H9 (cell line): ENCODE measurements at regions not wholly inside any gene's neighbourhood (a gene's known extent, or its start where the extent isn't known, plus 50 kb on each side); places are given as distances from the start of the nearest gene placed in this dataset.

Source experiments
- DNase-seq: peaks from one replicate; pipeline ENCODE4 v3.0.0-alpha.2; 2017
- H2AFZ ChIP-seq: one replicate; pipeline ENCODE4 v1.6.1; 2013; ENCODE audit warnings: mild to moderate bottlenecking, low read length, control low read depth, moderate library complexity
- H2AK5ac ChIP-seq: 2 replicates; pipeline ENCODE4 v1.6.1; 2013; ENCODE audit warnings: low read length, control low read depth, mixed read lengths; ENCODE audit not compliant: insufficient read length
- H2BK120ac ChIP-seq: one replicate; pipeline ENCODE4 v1.6.1; 2013; ENCODE audit warnings: low read depth, mild to moderate bottlenecking, low read length, control low read depth, inconsistent platforms; ENCODE audit not compliant: poor library complexity, severe bottlenecking
- H2BK12ac ChIP-seq: 2 replicates; pipeline ENCODE4 v1.6.1; 2013; ENCODE audit warnings: low read length, control low read depth, mixed read lengths, low read depth; ENCODE audit not compliant: insufficient read length
- H2BK15ac ChIP-seq: 2 replicates; pipeline ENCODE4 v1.6.1; 2013; ENCODE audit warnings: low read depth, low read length, control low read depth
- H2BK20ac ChIP-seq: one replicate; pipeline ENCODE4 v1.6.1; 2013; ENCODE audit warnings: low read depth, mild to moderate bottlenecking, low read length, control low read depth, inconsistent platforms; ENCODE audit not compliant: poor library complexity, severe bottlenecking
- H2BK5ac ChIP-seq: 2 replicates; pipeline ENCODE4 v1.6.1; 2013; ENCODE audit warnings: low read length, control low read depth, mixed read lengths; ENCODE audit not compliant: insufficient read length
- H3K14ac ChIP-seq: 2 replicates; pipeline ENCODE4 v1.6.1; 2013; ENCODE audit warnings: low read length, control low read depth; ENCODE audit not compliant: insufficient read depth
- H3K18ac ChIP-seq: 2 replicates; pipeline ENCODE4 v1.6.1; 2013; ENCODE audit warnings: low read depth, mild to moderate bottlenecking, mixed read lengths, low read length, control low read depth; ENCODE audit not compliant: insufficient read length
- H3K23ac ChIP-seq: 2 replicates; pipeline ENCODE4 v1.6.1; 2013; ENCODE audit warnings: low read length, control low read depth, mixed read lengths, low read depth; ENCODE audit not compliant: insufficient read length
- H3K23me2 ChIP-seq: 2 replicates; pipeline ENCODE4 v1.6.1; 2013; ENCODE audit warnings: low read depth, mild to moderate bottlenecking, mixed read lengths, low read length, control low read depth; ENCODE audit not compliant: insufficient read length, poor library complexity, severe bottlenecking
- H3K27ac ChIP-seq: 2 replicates; pipeline ENCODE4 v1.5.1; 2013; ENCODE audit warnings: low read length, control low read depth, mixed read lengths, low read depth; ENCODE audit not compliant: insufficient read length
- H3K27me3 ChIP-seq: 2 replicates; pipeline ENCODE4 v1.6.1; 2013; ENCODE audit warnings: low read length, control low read depth, inconsistent platforms; ENCODE audit not compliant: insufficient read depth
- H3K4ac ChIP-seq: 2 replicates; pipeline ENCODE4 v1.6.1; 2013; ENCODE audit warnings: low read depth, mild to moderate bottlenecking, control low read depth, inconsistent platforms, low read length, moderate library complexity
- H3K4me1 ChIP-seq: 2 replicates; pipeline ENCODE4 v1.6.1; 2013; ENCODE audit warnings: low read length, control low read depth, inconsistent platforms; ENCODE audit not compliant: insufficient read depth
- H3K4me2 ChIP-seq: 2 replicates; pipeline ENCODE4 v1.6.1; 2013; ENCODE audit warnings: low read length, control low read depth, mixed read lengths; ENCODE audit not compliant: insufficient read length, insufficient read depth
- H3K56ac ChIP-seq: 2 replicates; pipeline ENCODE4 v1.6.1; 2013; ENCODE audit warnings: low read depth, mild to moderate bottlenecking, mixed read lengths, low read length, control low read depth; ENCODE audit not compliant: insufficient read length
- H3K79me1 ChIP-seq: 2 replicates; pipeline ENCODE4 v1.6.1; 2013; ENCODE audit warnings: low read depth, mild to moderate bottlenecking, moderate library complexity, low read length, control low read depth, inconsistent platforms; ENCODE audit not compliant: insufficient read depth, poor library complexity, severe bottlenecking
- H3K79me2 ChIP-seq: 2 replicates; pipeline ENCODE4 v1.6.1; 2013; ENCODE audit warnings: low read length, control low read depth, inconsistent platforms; ENCODE audit not compliant: insufficient read depth
- H3K9ac ChIP-seq: 2 replicates; pipeline ENCODE4 v1.6.1; 2013; ENCODE audit warnings: low read length, control low read depth, mixed read lengths; ENCODE audit not compliant: insufficient read length; ENCODE audit errors: extremely low read depth
- H3K9me3 ChIP-seq: one replicate; pipeline ENCODE4 v1.6.1; 2013; ENCODE audit warnings: low read depth, low read length, inconsistent platforms; ENCODE audit not compliant: control insufficient read depth
- H3T11ph ChIP-seq: one replicate; pipeline ENCODE4 v1.6.1; 2013; ENCODE audit warnings: mild to moderate bottlenecking, low read length, control low read depth, inconsistent platforms
- H4K20me1 ChIP-seq: one replicate; pipeline ENCODE4 v1.6.1; 2013; ENCODE audit not compliant: control insufficient read depth, insufficient read length, insufficient read depth
- H4K5ac ChIP-seq: 2 replicates; pipeline ENCODE4 v1.6.1; 2013; ENCODE audit warnings: low read depth, mild to moderate bottlenecking, mixed read lengths, low read length, control low read depth; ENCODE audit not compliant: insufficient read length
- H4K8ac ChIP-seq: replicated peaks from 2 replicates; pipeline ENCODE4 v1.6.1; 2013; ENCODE audit warnings: low read length, control low read depth, mixed read lengths, low read depth; ENCODE audit not compliant: insufficient read length
- H4K91ac ChIP-seq: 2 replicates; pipeline ENCODE4 v1.6.1; 2013; ENCODE audit warnings: low read depth, mild to moderate bottlenecking, moderate library complexity, mixed read lengths, low read length, control low read depth; ENCODE audit not compliant: insufficient read length
- H3K27ac Mint-ChIP-seq, 3 experiments: 2 replicates in 2 of 3; 3 replicates in 1 of 3; pipeline ENCODE4 v1.8.0; 2020 to 2021; ENCODE audit warnings: mixed read lengths in 3 of 3, mild to moderate bottlenecking in 1 of 3, moderate library complexity in 1 of 3
- H3K27me3 Mint-ChIP-seq: 2 replicates; pipeline ENCODE4 v1.8.0; 2021; ENCODE audit warnings: low read depth, mild to moderate bottlenecking, moderate library complexity, mixed read lengths
- H3K36me3 Mint-ChIP-seq, 3 experiments: 2 replicates in 2 of 3; 3 replicates in 1 of 3; pipeline ENCODE4 v1.8.0; 2020 to 2021; ENCODE audit warnings: low read depth in 3 of 3, mixed read lengths in 3 of 3; ENCODE audit not compliant: insufficient read depth in 1 of 3
- H3K4me1 Mint-ChIP-seq, 2 experiments: 2 replicates each; pipeline ENCODE4 v1.8.0; 2020; ENCODE audit warnings: mixed read lengths in 2 of 2
- H3K4me3 Mint-ChIP-seq, 2 experiments: 2 replicates in 1 of 2; 3 replicates in 1 of 2; pipeline ENCODE4 v1.8.0; 2020 to 2021; ENCODE audit warnings: mild to moderate bottlenecking in 2 of 2, mixed read lengths in 2 of 2, moderate library complexity in 1 of 2
- H3K9me3 Mint-ChIP-seq, 2 experiments: 2 replicates in 1 of 2; 3 replicates in 1 of 2; pipeline ENCODE4 v1.8.0; 2020; ENCODE audit warnings: mild to moderate bottlenecking in 2 of 2, mixed read lengths in 2 of 2, moderate library complexity in 1 of 2
- CTCF ChIP-seq: fragments of 200-600 bp; sonication (generic); conservative IDR thresholded peaks from 3 replicates; pipeline ENCODE4 v1.8.0; 2021; ENCODE audit warnings: antibody characterized with exemption, mild to moderate bottlenecking
- WGBS: extraction: QIAGEN DNeasy Blood & Tissue Kit; methylation state at CpG from one replicate; pipeline ENCODE4 v1.1.7; 2013; ENCODE audit warnings: missing lambda C conversion rate, low lambda C conversion rate, mixed read lengths; ENCODE audit not compliant: insufficient read length; ENCODE audit errors: extremely low coverage; 5-methylcytosine and 5-hydroxymethylcytosine counted together

- Histone ChIP-seq H3K27me3 (no peaks in the 10 kb centered on the region), H3K27ac (no peak overlapping the region), H3K4ac (no peak overlapping the region), H3K79me2 (no peaks in the 10 kb centered on the region), H2BK120ac (no peak overlapping the region), H2BK20ac (no peak overlapping the region), H2BK5ac (no peak overlapping the region), H4K8ac (no peak overlapping the region), H3K9ac (no peak overlapping the region), H3K9me3 (no peaks in the 10 kb centered on the region), H3K23me2 (no peaks in the 10 kb centered on the region), H3K18ac (no peak overlapping the region), H3K14ac (no peak overlapping the region), H4K91ac (no peak overlapping the region), H2AFZ (no peak overlapping the region), H2BK12ac (no peak overlapping the region), H2AK5ac (no peak overlapping the region), H3T11ph (no peak overlapping the region), H4K5ac (no peak overlapping the region), H4K20me1 (no peaks in the 10 kb centered on the region), H3K4me2 (no peak overlapping the region), H3K4me1 (no peaks in the 10 kb centered on the region), H3K79me1 (no peaks in the 10 kb centered on the region), H2BK15ac (no peak overlapping the region), H3K56ac (no peak overlapping the region), H3K23ac (no peak overlapping the region)
- Mint-ChIP-seq H3K4me1 (peaks cover 0 to 6% of the 10 kb centered on the region in 2 experiments; a peak in 1 of 4 replicates), H3K4me3 (no peak overlapping the region), H3K36me3 (peaks cover 0 to 13% (median 2%) of the 10 kb centered on the region in 3 experiments; a peak in 3 of 7 replicates), H3K27me3 (peaks cover 2% of the 10 kb centered on the region; the same call in 1 of the 2 replicates), H3K9me3 (peaks cover 9 to 13% of the 10 kb centered on the region in 2 experiments), H3K27ac (no peak overlapping the region)
- DNase-seq = no peak
- TF ChIP-seq CTCF = no peak
- no CpG with 5 or more reads among the region's 2 CpGs for WGBS
These were observed 145.5 kb downstream of the TENT5C start for GRCh38 chr1:117751321-117751720.
